OCI-LY1 (cell line): ENCODE measurements at regions not wholly inside any gene's neighbourhood (a gene's known extent, or its start where the extent isn't known, plus 50 kb on each side); places are given as distances from the start of the nearest gene placed in this dataset.

Source experiments
- H2AFZ ChIP-seq: fragments of 200-600 bp; sonication (generic), shearing (Covaris generic); 2 replicates; pipeline ENCODE4 v1.6.0; 2014; ENCODE audit warnings: antibody characterized with exemption, mild to moderate bottlenecking, low read length
- H3F3A ChIP-seq: fragments of 200-600 bp; sonication (generic), shearing (Covaris generic); 2 replicates; pipeline ENCODE4 v1.6.0; 2014; ENCODE audit warnings: mild to moderate bottlenecking, antibody characterized with exemption, low read length, moderate library complexity; ENCODE audit not compliant: insufficient read depth
- H3K27ac ChIP-seq: fragments of 200-600 bp; sonication (generic); 2 replicates; pipeline ENCODE4 v1.5.1; 2014; ENCODE audit warnings: low read length, mixed run types, mild to moderate bottlenecking, low read depth; ENCODE audit not compliant: poor library complexity, severe bottlenecking
- H3K27me3 ChIP-seq: fragments of 200-600 bp; sonication (generic); 2 replicates; pipeline ENCODE4 v1.6.0; 2014; ENCODE audit warnings: antibody characterized with exemption, mild to moderate bottlenecking, low read length, moderate library complexity; ENCODE audit not compliant: insufficient read depth
- H3K36me3 ChIP-seq: fragments of 200-600 bp; sonication (generic); 2 replicates; pipeline ENCODE4 v1.6.1; 2014; ENCODE audit warnings: mild to moderate bottlenecking, antibody characterized with exemption, low read length, moderate library complexity, mixed read lengths; ENCODE audit not compliant: insufficient read depth
- H3K4me1 ChIP-seq: fragments of 200-600 bp; sonication (generic); 2 replicates; pipeline ENCODE4 v1.5.1; 2014; ENCODE audit warnings: mild to moderate bottlenecking, low read length, moderate library complexity; ENCODE audit not compliant: insufficient read depth, severe bottlenecking
- H3K4me2 ChIP-seq: fragments of 200-600 bp; sonication (generic), shearing (Covaris generic); 2 replicates; pipeline ENCODE4 v1.6.1; 2014; ENCODE audit warnings: low read length
- H3K4me3 ChIP-seq: fragments of 200-600 bp; sonication (generic); 2 replicates; pipeline ENCODE4 v1.5.1; 2014; ENCODE audit warnings: low read length, low read depth, mild to moderate bottlenecking, mixed read lengths; ENCODE audit not compliant: poor library complexity, severe bottlenecking
- H3K79me2 ChIP-seq: fragments of 200-600 bp; shearing (Covaris generic); 2 replicates; pipeline ENCODE4 v1.6.1; 2016; ENCODE audit warnings: mixed run types, low read length, mixed read lengths; ENCODE audit not compliant: insufficient read depth
- H3K9ac ChIP-seq: fragments of 200-600 bp; sonication (generic), shearing (Covaris generic); 2 replicates; pipeline ENCODE4 v1.6.1; 2014; ENCODE audit warnings: mild to moderate bottlenecking, low read length, mixed read lengths
- H3K9me2 ChIP-seq: fragments of 200-600 bp; sonication (generic), shearing (Covaris generic); 2 replicates; pipeline ENCODE4 v1.6.1; 2014; ENCODE audit warnings: low read depth, mild to moderate bottlenecking, low read length, mixed read lengths
- H3K9me3 ChIP-seq: fragments of 200-600 bp; shearing (Covaris generic); 2 replicates; pipeline ENCODE4 v1.6.1; 2014; ENCODE audit warnings: low read length, mixed read lengths
- H4K20me1 ChIP-seq: fragments of 200-600 bp; sonication (generic), shearing (Covaris generic); 2 replicates; pipeline ENCODE4 v1.6.0; 2016; ENCODE audit warnings: mild to moderate bottlenecking, low read length; ENCODE audit not compliant: insufficient read depth
- EZH2 ChIP-seq: fragments of 200-600 bp; sonication (generic), shearing (Covaris generic); IDR thresholded peaks from 2 replicates; pipeline ENCODE4 v1.8.0; 2017; ENCODE audit warnings: borderline replicate concordance, mixed run types, mild to moderate bottlenecking, antibody characterized with exemption, low read length, moderate library complexity, mixed read lengths
- TF ChIP-seq, protein P1 (sequence below): fragments of 200-600 bp; sonication (generic), shearing (Covaris generic); IDR thresholded peaks from 2 replicates; pipeline ENCODE4 v1.5.1; 2017; ENCODE audit warnings: mild to moderate bottlenecking, antibody characterized with exemption, low read length, moderate library complexity, mixed read lengths

DNA sequence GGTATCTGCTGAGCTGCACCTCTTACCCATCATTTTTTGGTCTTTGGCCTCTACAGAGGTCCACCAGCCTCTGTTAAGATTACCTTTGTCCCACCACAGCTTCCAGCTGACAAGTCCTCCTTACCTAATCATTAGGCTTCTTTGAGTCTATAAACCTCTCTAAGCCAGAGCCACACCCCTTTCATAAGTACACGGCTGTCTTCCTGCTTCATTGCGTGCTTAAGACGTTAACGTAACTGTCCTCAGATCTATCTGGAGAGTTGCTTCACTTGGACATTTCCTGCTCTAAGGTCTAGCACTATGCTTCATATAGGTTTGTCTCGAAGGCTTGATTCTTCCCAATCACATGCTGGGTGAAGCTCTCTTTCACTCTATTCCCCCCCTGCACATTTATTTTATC, 71.0 kb upstream of the CACHD1 start:
- TF ChIP-seq, protein P1, sequence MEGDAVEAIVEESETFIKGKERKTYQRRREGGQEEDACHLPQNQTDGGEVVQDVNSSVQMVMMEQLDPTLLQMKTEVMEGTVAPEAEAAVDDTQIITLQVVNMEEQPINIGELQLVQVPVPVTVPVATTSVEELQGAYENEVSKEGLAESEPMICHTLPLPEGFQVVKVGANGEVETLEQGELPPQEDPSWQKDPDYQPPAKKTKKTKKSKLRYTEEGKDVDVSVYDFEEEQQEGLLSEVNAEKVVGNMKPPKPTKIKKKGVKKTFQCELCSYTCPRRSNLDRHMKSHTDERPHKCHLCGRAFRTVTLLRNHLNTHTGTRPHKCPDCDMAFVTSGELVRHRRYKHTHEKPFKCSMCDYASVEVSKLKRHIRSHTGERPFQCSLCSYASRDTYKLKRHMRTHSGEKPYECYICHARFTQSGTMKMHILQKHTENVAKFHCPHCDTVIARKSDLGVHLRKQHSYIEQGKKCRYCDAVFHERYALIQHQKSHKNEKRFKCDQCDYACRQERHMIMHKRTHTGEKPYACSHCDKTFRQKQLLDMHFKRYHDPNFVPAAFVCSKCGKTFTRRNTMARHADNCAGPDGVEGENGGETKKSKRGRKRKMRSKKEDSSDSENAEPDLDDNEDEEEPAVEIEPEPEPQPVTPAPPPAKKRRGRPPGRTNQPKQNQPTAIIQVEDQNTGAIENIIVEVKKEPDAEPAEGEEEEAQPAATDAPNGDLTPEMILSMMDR = no peak
- no peak for TF ChIP-seq EZH2
- H3K4me3 ChIP-seq = no peak overlapping the region

DNA sequence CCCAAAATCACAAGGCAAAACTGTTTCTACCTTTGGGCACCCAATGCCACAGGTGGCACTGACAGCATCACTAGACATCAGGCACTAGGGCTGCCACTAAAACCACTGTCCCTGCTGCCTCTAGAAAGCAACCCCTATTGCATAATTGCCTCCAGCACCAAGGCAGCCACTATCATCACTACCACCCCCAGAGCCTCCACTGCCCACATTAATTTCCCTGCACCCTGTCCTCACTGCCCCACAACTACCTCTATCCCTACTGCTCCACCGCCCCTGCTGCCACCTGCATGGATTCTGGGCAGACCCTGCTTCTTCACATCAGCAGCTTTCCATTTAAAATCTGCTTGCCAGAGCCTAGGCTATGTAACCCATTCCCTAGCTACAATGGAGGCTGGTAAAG, 68.6 kb upstream of the CACHD1 start:
- H4K20me1 ChIP-seq = no peaks in the 10 kb centered on the region
- no peak overlapping the region for H3K9ac ChIP-seq
- no peaks in the 10 kb centered on the region for H3K27me3 ChIP-seq
- H3K9me3 ChIP-seq = no peaks in the 10 kb centered on the region
- no peaks in the 10 kb centered on the region for H3K36me3 ChIP-seq
- H3K4me3 ChIP-seq = no peak overlapping the region
- H3K79me2 ChIP-seq = no peaks in the 10 kb centered on the region
- H3F3A ChIP-seq = no peaks in the 10 kb centered on the region
- H2AFZ ChIP-seq = no peak overlapping the region
- H3K4me2 ChIP-seq = no peak overlapping the region
- TF ChIP-seq EZH2 = no peak
- TF ChIP-seq, protein P1 = no peak
- H3K4me1 ChIP-seq = no peaks in the 10 kb centered on the region
- H3K9me2 ChIP-seq = no peaks in the 10 kb centered on the region
- H3K27ac ChIP-seq = no peak overlapping the region

More for the DNA sequence above, 71.0 kb upstream of the CACHD1 start:
- no peak overlapping the region for H2AFZ ChIP-seq
- no peak overlapping the region for H3K4me2 ChIP-seq
- H3F3A ChIP-seq = no peaks in the 10 kb centered on the region
- no peaks in the 10 kb centered on the region for H3K9me3 ChIP-seq
- no peaks in the 10 kb centered on the region for H3K9me2 ChIP-seq
- H3K36me3 ChIP-seq = no peaks in the 10 kb centered on the region
- no peaks in the 10 kb centered on the region for H3K4me1 ChIP-seq
- H3K27me3 ChIP-seq = no peaks in the 10 kb centered on the region
- H3K9ac ChIP-seq = no peak overlapping the region
- no peak overlapping the region for H3K27ac ChIP-seq
- H3K79me2 ChIP-seq = no peaks in the 10 kb centered on the region
- no peaks in the 10 kb centered on the region for H4K20me1 ChIP-seq

DNA sequence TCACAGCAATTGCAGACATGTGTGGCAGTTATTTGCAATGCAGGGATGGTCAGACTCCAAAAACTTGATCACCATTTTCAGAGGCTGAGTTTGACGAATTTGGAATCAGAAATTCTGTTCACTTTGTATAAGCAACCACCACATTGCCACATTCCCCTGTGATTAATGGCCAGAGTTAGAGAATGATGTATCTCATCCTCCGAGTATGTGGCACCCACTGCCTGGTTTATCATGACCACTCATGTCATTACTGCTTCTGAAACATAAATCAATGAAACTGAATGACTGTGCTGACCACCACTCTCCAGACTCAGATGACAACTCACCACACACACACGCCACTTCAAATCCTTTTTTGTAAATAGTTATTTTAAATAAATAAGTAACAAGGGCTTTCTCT, 66.6 kb upstream of the CACHD1 start:
- no peak for TF ChIP-seq EZH2
- TF ChIP-seq, protein P1 = no peak
- no peak overlapping the region for H2AFZ ChIP-seq
- no peak overlapping the region for H3K9ac ChIP-seq
- no peaks in the 10 kb centered on the region for H3K4me1 ChIP-seq
- H4K20me1 ChIP-seq = no peaks in the 10 kb centered on the region
- no peaks in the 10 kb centered on the region for H3F3A ChIP-seq
- H3K36me3 ChIP-seq = no peaks in the 10 kb centered on the region
- H3K79me2 ChIP-seq = no peaks in the 10 kb centered on the region
- H3K9me2 ChIP-seq = no peaks in the 10 kb centered on the region
- no peak overlapping the region for H3K27ac ChIP-seq
- no peaks in the 10 kb centered on the region for H3K9me3 ChIP-seq
- H3K4me2 ChIP-seq = no peak overlapping the region
- H3K27me3 ChIP-seq = no peaks in the 10 kb centered on the region
- no peak overlapping the region for H3K4me3 ChIP-seq
